DMS53 (cell line): ENCODE measurements at regions not wholly inside any gene's neighbourhood (a gene's known extent, or its start where the extent isn't known, plus 50 kb on each side); places are given as distances from the start of the nearest gene placed in this dataset.

Experiments used
- DNase-seq: peaks from one replicate; lab custom pipeline; 2025; lab: John Stamatoyannopoulos, UW

GRCh38 chr6:99219788-99220187 is 129.7 kb downstream of the FAXC start:
- peak; percentile 66 for DNase-seq

- DNase-seq = no peak
These were observed 132.5 kb downstream of the FAXC start for GRCh38 chr6:99216959-99217358.

GRCh38 chr6:99195986-99196655 is 153.4 kb downstream of the FAXC start:
- no peak for DNase-seq

- DNase-seq = no peak
These were observed 156.9 kb downstream of the FAXC start for GRCh38 chr6:99192561-99192960.

GRCh38 chr6:99189823-99190721 is 159.4 kb downstream of the FAXC start:
- no peak for DNase-seq

GRCh38 chr6:99187429-99187828 is 162.0 kb downstream of the FAXC start:
- DNase-seq = peak; percentile 7

GRCh38 chr6:99186417-99186816 is 163.1 kb downstream of the FAXC start:
- no peak for DNase-seq

- DNase-seq = no peak
These were observed 163.9 kb downstream of the FAXC start for GRCh38 chr6:99185525-99185924.

GRCh38 chr6:99184696-99185095 is 164.8 kb downstream of the FAXC start:
- no peak for DNase-seq

GRCh38 chr6:99183066-99183465 is 166.4 kb downstream of the FAXC start:
- DNase-seq = no peak

- DNase-seq = no peak
These were observed 168.3 kb downstream of the FAXC start for GRCh38 chr6:99181174-99181573.

GRCh38 chr6:99178168-99178567 is 171.3 kb downstream of the FAXC start:
- peak; percentile 2 for DNase-seq

- no peak for DNase-seq
These were observed 171.7 kb downstream of the FAXC start for GRCh38 chr6:99177736-99178135.

- DNase-seq = no peak
These were observed 183.6 kb downstream of the FAXC start for GRCh38 chr6:99165838-99166237.

- no peak for DNase-seq
These were observed 197.2 kb downstream of the FAXC start for GRCh38 chr6:99152347-99152643.

GRCh38 chr6:99151634-99152346 is 197.7 kb downstream of the FAXC start:
- DNase-seq = peak; percentile 68

GRCh38 chr6:99148761-99149160 is 200.7 kb downstream of the FAXC start:
- no peak for DNase-seq

GRCh38 chr6:99148111-99148510 is 200.4 kb upstream of the FBXL4 start:
- DNase-seq = no peak

- DNase-seq = no peak
These were observed 199.5 kb upstream of the FBXL4 start for GRCh38 chr6:99147206-99147605.

GRCh38 chr6:99146711-99147110 is 199.0 kb upstream of the FBXL4 start:
- no peak for DNase-seq

- DNase-seq = no peak
These were observed 198.0 kb upstream of the FBXL4 start for GRCh38 chr6:99145738-99146137.

- no peak for DNase-seq
These were observed 195.5 kb upstream of the FBXL4 start for GRCh38 chr6:99143108-99143861.
